Loucy (cell line): ENCODE measurements at regions not wholly inside any gene's neighbourhood (a gene's known extent, or its start where the extent isn't known, plus 50 kb on each side); places are given as distances from the start of the nearest gene placed in this dataset.

Experiments
- H2AFZ ChIP-seq: fragments of 200-600 bp; sonication (generic); 2 replicates; pipeline ENCODE4 v1.6.0; 2016; ENCODE audit warnings: antibody characterized with exemption, mild to moderate bottlenecking, low read length, moderate library complexity
- H3F3A ChIP-seq: fragments of 200-600 bp; 2 replicates; pipeline ENCODE4 v1.6.0; 2016; ENCODE audit warnings: antibody characterized with exemption, low read depth, mild to moderate bottlenecking
- H3K27me3 ChIP-seq: fragments of 200-600 bp; sonication (generic); 2 replicates; pipeline ENCODE4 v1.6.1; 2014; ENCODE audit warnings: low read length, mild to moderate bottlenecking; ENCODE audit not compliant: insufficient read depth, poor library complexity, severe bottlenecking
- H3K36me3 ChIP-seq: fragments of 200-600 bp; sonication (generic); 2 replicates; pipeline ENCODE4 v1.6.1; 2016; ENCODE audit warnings: low read length; ENCODE audit not compliant: insufficient read depth
- H3K4me1 ChIP-seq: fragments of 200-600 bp; sonication (generic); 2 replicates; pipeline ENCODE4 v1.5.1; 2014; ENCODE audit warnings: low read length, mild to moderate bottlenecking; ENCODE audit not compliant: insufficient read depth, poor library complexity, severe bottlenecking
- H3K4me2 ChIP-seq: fragments of 200-600 bp; sonication (generic); 2 replicates; pipeline ENCODE4 v1.6.0; 2014; ENCODE audit warnings: antibody characterized with exemption, low read length, low read depth, mild to moderate bottlenecking; ENCODE audit not compliant: poor library complexity, severe bottlenecking
- H3K4me3 ChIP-seq: fragments of 200-600 bp; sonication (generic); 2 replicates; pipeline ENCODE4 v1.5.1; 2014; ENCODE audit warnings: low read length, mild to moderate bottlenecking, mixed read lengths; ENCODE audit not compliant: poor library complexity, severe bottlenecking
- H3K79me2 ChIP-seq: fragments of 200-600 bp; sonication (generic); 2 replicates; pipeline ENCODE4 v1.6.1; 2014; ENCODE audit warnings: low read length; ENCODE audit not compliant: insufficient read depth
- H3K9ac ChIP-seq: fragments of 200-600 bp; sonication (generic); 2 replicates; pipeline ENCODE4 v1.6.0; 2014; ENCODE audit warnings: mild to moderate bottlenecking, low read depth, low read length, moderate library complexity; ENCODE audit not compliant: poor library complexity, severe bottlenecking
- H3K9me2 ChIP-seq: fragments of 200-600 bp; sonication (generic); replicated peaks from 2 replicates; pipeline ENCODE4 v1.6.1; 2016; ENCODE audit warnings: low read depth, low read length, mixed read lengths
- H3K9me3 ChIP-seq: fragments of 200-600 bp; sonication (generic); 2 replicates; pipeline ENCODE4 v1.6.1; 2014; ENCODE audit warnings: mild to moderate bottlenecking, antibody characterized with exemption, low read length, low read depth; ENCODE audit not compliant: insufficient read depth
- H4K20me1 ChIP-seq: fragments of 200-600 bp; sonication (generic); 2 replicates; pipeline ENCODE4 v1.6.0; 2014; ENCODE audit warnings: antibody characterized with exemption, low read length, mild to moderate bottlenecking; ENCODE audit not compliant: insufficient read depth, poor library complexity, severe bottlenecking
- EZH2phosphoT487 ChIP-seq: fragments of 200-600 bp; IDR thresholded peaks from 2 replicates; pipeline ENCODE4 v1.6.1; 2018; ENCODE audit warnings: antibody characterized with exemption, mild to moderate bottlenecking, moderate library complexity, borderline replicate concordance
- TF ChIP-seq, protein P1 (sequence below): fragments of 200-600 bp; sonication (generic); conservative IDR thresholded peaks from 2 replicates; pipeline ENCODE4 v1.5.1; 2014; ENCODE audit warnings: mild to moderate bottlenecking, antibody characterized with exemption, low read length

DNA sequence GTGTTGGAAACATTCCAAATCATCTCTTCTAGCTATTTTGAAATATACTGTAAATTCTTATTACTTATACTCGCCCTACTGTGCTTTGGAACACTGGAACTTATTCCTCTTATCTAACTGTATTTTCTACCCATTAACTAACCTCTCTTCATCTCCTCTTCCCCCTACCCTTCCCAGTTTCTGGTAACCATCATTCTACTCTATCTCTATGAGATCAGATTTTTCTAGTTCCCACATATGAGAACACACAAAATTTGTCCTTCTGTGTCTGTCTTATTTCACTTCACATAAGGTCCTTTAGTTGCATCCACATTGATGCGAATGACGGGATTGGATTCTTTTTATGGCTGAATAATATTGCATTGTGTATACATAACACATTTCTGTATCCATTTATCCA lies 1003.8 kb upstream of the INTU start:
- Histone ChIP-seq H3K4me1 (no peaks in the 10 kb centered on the region), H3K79me2 (no peaks in the 10 kb centered on the region)
- TF ChIP-seq, protein P1, sequence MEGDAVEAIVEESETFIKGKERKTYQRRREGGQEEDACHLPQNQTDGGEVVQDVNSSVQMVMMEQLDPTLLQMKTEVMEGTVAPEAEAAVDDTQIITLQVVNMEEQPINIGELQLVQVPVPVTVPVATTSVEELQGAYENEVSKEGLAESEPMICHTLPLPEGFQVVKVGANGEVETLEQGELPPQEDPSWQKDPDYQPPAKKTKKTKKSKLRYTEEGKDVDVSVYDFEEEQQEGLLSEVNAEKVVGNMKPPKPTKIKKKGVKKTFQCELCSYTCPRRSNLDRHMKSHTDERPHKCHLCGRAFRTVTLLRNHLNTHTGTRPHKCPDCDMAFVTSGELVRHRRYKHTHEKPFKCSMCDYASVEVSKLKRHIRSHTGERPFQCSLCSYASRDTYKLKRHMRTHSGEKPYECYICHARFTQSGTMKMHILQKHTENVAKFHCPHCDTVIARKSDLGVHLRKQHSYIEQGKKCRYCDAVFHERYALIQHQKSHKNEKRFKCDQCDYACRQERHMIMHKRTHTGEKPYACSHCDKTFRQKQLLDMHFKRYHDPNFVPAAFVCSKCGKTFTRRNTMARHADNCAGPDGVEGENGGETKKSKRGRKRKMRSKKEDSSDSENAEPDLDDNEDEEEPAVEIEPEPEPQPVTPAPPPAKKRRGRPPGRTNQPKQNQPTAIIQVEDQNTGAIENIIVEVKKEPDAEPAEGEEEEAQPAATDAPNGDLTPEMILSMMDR, result no peak
- no peak for TF ChIP-seq EZH2phosphoT487

DNA sequence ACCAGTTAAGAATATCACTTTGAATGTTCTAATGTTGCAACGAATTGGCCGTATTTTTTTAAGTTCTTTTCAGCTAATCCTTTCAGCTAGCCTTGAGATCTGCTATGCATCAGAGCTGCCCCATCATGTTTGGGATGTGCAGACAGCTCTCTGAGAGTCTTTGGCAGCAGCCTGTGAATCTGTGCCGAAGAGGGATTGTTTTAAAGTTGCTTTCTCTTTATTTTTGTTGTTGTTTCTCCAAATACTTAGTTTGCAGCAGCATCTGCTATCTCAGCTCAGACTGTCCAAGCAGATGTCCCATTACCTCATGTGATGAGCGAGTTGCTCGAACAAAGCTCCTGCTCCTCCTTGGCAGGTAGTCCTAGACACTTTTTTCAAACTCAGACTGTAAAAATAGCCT lies 1002.5 kb upstream of the INTU start:
- Histone ChIP-seq H3K36me3 (no peaks in the 10 kb centered on the region), H3K4me3 (no peak overlapping the region), H3K4me2 (no peak overlapping the region), H3K9me3 (no peaks in the 10 kb centered on the region), H3K4me1 (no peaks in the 10 kb centered on the region), H3K9me2 (no peaks in the 10 kb centered on the region), H2AFZ (no peak overlapping the region), H3K9ac (no peak overlapping the region), H3K79me2 (no peaks in the 10 kb centered on the region), H3K27me3 (no peaks in the 10 kb centered on the region), H4K20me1 (no peaks in the 10 kb centered on the region), H3F3A (no peaks in the 10 kb centered on the region)
- TF ChIP-seq, protein P1, result no peak
- TF ChIP-seq EZH2phosphoT487, result no peak

More for the DNA sequence above, 1003.8 kb upstream of the INTU start:
- no peak overlapping the region for H3K4me3 ChIP-seq
- no peak overlapping the region for H3K9ac ChIP-seq
- H3K36me3 ChIP-seq, result no peaks in the 10 kb centered on the region
- no peaks in the 10 kb centered on the region for H4K20me1 ChIP-seq
- H2AFZ ChIP-seq, result no peak overlapping the region
- H3K27me3 ChIP-seq, result no peaks in the 10 kb centered on the region
- no peak overlapping the region for H3K4me2 ChIP-seq
- H3K9me3 ChIP-seq, result no peaks in the 10 kb centered on the region
- no peaks in the 10 kb centered on the region for H3F3A ChIP-seq
- no peaks in the 10 kb centered on the region for H3K9me2 ChIP-seq

DNA sequence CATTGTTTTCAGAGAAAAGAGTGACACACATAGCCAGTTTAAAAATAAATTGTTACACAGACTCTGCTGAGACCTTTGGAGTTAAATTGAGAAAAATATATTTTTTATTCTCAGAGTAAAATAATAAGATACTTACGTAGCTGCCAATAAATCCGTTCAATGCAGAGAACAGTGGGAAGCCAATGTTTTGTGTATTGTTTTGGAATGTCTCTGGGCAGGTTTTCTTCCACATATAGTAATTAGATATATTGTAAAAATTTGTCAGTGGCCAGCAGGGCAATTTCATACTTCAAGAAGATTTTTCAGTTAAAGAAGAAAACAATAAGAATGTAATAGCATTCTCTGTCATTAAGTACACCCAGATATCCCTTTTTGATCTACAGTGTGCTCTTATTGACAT lies 999.5 kb upstream of the INTU start:
- H3K79me2 ChIP-seq, result no peaks in the 10 kb centered on the region
- no peak overlapping the region for H3K9ac ChIP-seq
- H3K4me2 ChIP-seq, result no peak overlapping the region
- no peaks in the 10 kb centered on the region for H3K4me1 ChIP-seq
- no peaks in the 10 kb centered on the region for H3K36me3 ChIP-seq
- no peaks in the 10 kb centered on the region for H3K27me3 ChIP-seq
- no peak for TF ChIP-seq EZH2phosphoT487
- TF ChIP-seq, protein P1, result no peak
- H3K9me2 ChIP-seq, result no peaks in the 10 kb centered on the region
- H3K4me3 ChIP-seq, result no peak overlapping the region
- H3K9me3 ChIP-seq, result no peaks in the 10 kb centered on the region
- H4K20me1 ChIP-seq, result no peaks in the 10 kb centered on the region
- H2AFZ ChIP-seq, result no peak overlapping the region
- no peaks in the 10 kb centered on the region for H3F3A ChIP-seq
